ENCODE measurements at regions not wholly inside any gene's neighbourhood (a gene's known extent, or its start where the extent isn't known, plus 50 kb on each side); places are given as distances from the start of the nearest gene placed in this dataset.

- TF ChIP-seq CTCF (IDR thresholded peaks at IDR 0.05; ENCODE audit: low read depth, low read length, poor library complexity, severe bottlenecking), result no peak
- TF ChIP-seq EZH2phosphoT487 (IDR thresholded peaks at IDR 0.05; ENCODE audit: borderline replicate concordance, low read length), result no peak
Measured at GRCh38 chr20:43385914-43386313, 71.8 kb upstream of the SRSF6 start.
